H4 (cell line): ENCODE measurements at regions not wholly inside any gene's neighbourhood (a gene's known extent, or its start where the extent isn't known, plus 50 kb on each side); places are given as distances from the start of the nearest gene placed in this dataset.
"Not testable (repeated sequence)": the region's sequence is repeated elsewhere in the genome, so short reads cannot be mapped to it uniquely, and the experiment has no call there.

Source experiments
- DNase-seq: peaks from one replicate; pipeline ENCODE4 v3.0.0-alpha.2; 2015; ENCODE audit warnings: low spot score

DNA sequence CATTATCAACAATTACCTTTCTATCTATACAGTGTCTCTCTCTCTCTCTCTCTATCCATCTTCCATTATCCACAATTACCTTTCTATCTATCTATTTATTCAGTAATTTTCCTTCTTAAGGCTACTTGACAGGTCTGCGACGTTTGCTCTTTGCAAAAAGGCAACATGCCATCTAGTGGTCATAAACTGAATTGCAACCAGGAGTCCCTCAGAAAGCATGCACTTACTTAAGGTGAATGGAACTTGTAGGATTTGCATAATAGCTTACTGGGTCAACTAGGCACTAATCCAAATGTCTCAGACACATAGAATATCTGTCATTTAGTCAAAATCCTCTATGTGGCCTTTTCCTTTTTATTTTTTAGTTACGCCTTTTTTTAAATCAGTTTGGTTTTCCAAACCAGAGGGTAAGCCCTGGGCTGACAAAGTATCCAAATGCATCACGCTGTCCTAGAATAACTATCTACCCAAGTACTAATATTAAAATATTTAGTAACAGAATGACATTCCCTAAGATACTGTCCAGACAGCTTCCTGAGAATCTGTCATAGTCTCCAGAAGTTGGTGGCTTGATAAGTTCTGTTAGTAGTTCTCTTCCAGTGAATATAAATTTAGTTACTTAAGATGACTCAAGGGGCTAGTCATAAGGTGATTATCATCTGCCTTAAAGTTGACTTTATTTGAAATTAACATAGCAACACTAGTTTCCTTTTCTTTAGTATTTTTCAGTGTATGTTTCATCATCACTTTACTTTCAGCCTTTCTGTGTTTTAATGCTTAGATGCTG lies 208.3 kb downstream of the PPP1R3A start:
- peak; percentile 82 for DNase-seq

DNA sequence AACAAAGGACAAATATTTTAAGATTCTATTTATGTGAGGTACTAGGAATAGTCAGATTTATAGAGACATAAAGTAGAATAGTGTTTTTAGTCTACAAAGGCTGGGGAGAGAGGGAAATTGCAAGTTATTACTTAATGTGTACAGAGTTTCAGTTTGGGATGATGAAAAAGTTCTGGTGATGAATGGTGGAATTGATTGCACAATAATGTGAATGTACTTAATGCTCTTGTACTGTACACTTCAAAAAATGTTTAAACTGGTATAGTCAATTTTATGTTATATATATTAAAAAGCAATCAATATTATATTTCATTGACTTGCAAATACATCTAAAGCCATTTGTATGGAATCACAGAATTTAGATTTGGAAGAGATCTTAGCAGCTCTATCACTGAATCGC lies 213.4 kb downstream of the PPP1R3A start:
- no peak for DNase-seq

DNA sequence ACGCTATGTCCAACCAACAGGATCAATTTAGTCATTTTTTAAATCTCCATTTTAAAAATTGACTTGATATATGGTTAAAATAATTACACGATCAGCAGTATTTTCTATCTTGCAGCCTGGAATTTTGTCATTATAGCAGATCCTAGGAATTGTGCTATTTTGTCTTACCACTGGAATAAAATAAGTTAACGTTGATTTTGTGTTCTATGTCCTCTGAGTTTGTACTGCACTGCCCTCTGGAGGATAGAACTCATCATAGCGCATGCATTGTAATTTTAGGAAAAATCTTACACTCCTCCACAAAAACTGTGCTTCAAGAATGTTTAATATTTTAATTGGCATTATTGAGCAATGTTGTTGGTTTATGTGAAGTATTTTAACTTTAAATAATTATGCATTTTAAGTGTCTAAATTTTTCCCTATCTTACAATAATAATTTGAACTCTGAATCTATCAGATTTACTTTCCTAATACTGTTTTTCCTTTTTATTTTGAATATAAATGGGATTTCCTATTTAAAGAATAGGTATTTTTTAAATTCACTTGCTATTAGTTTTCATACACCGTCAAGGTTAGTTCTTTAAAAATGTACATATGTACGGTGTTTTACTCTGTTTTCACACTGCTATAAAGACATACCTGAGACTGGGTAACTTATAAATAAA lies 220.1 kb downstream of the PPP1R3A start:
- DNase-seq = peak; percentile 40

DNA sequence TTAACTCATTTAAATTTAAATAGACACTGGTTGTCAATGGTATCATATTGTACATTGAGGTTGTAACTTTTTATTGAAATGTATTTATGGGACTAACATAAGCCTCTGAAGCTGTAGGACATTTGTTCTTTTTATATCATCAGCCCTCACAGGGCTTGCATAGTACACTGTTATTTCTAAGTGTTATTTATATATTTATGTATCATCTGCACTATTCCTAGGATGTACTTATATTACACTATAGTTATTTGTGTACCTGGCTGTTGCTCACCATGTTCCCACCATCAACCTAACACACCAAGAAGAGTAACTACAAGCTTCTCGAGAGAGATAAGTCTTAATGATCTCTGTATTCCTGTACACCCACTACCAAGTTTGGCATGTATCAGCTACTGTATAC lies 224.7 kb downstream of the PPP1R3A start:
- DNase-seq = no peak

DNA sequence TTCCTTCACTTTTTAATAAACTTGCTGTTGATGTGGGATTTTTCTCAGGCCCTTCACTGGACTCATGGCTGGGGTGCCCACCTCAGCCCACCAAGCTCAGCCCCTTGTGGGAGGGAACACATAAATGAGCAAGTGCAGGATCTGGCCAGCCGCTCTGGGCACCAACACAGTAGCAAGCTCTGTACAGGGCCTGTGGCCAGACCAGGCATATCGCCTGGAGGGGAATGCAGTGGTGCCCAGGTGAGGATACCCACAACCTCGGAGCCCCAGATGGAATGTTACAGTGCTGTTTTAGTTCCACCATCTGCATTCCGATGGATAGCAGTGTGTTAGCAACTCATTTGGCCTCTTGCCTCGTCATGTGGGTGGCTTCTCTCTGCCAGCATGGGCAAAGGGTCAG lies 234.6 kb downstream of the PPP1R3A start:
- DNase-seq = no peak

DNA sequence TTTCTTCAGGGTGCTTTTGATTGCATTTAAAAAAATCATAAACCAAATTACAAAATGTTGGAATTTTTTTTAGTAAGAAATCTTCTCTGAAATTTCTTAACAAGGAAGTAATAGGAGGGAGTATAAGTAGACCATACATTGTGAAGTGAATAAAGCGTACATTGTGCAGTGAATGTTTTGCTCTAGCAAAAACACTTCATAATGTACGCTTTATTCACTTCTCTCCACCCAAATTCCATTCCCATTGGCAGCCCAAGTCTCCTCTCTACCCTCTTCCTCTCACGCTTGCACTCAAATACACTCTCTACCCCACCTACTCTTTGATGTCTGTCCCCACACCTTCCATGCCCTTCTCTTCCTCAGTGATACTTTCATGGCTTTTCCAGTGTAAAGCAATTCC lies 241.0 kb downstream of the PPP1R3A start:
- no peak for DNase-seq

DNA sequence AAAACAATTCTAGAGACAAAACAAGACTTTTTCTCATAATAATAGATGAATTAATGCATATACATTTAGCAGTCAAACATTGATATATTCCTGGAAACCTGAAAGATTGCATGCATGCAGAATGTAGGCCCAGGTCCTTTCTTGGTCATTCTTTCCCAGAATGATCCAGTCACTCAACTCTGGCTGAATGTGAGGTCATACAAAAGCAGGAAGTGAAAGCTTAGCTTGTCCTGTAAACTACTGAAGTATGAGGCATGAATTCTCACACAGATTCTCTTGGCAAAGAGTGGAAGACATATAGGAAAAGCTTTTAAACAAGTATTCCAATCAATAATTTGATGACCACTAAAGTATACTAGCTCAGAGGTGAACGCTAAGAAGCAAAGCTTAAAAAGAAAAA lies 253.9 kb downstream of the PPP1R3A start:
- peak; percentile 29 for DNase-seq

DNA sequence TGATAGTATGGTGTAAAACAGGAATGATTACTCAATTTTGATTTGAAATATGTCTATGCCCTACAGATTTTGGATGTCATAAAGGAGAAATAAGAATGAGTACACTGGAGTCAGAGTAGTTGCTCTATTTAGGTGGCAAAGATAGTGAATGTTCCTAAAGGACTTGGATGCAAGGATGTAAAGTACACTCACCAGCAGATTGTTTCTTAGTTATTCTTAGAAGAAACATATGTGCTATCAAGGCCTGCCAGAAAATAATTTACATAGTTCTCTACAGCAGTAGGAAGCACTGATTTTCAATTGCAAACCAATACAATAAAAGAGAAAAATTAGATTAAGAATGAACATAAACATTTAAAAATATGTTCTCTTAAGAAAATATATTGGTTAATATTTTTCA lies 259.4 kb downstream of the PPP1R3A start:
- no peak for DNase-seq

DNA sequence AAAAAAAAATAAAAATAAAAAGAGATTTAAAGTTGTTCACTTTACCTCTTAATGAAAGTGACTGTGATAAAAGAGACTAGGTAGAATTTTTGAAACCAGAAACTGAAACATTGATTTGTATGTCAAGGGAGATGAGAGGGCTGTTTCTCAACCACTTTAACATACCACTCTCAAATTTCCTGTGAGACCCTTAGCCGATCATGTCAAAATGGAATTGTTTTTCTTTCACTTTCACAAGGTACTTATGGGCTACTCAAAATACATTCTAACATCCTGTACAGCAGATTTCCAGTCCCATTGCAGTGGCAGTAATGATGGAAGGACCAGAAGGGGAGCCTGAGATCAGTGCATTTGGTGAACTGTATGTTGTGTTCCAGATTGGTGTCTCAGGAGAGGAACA lies 261.2 kb downstream of the PPP1R3A start:
- DNase-seq = no peak

DNA sequence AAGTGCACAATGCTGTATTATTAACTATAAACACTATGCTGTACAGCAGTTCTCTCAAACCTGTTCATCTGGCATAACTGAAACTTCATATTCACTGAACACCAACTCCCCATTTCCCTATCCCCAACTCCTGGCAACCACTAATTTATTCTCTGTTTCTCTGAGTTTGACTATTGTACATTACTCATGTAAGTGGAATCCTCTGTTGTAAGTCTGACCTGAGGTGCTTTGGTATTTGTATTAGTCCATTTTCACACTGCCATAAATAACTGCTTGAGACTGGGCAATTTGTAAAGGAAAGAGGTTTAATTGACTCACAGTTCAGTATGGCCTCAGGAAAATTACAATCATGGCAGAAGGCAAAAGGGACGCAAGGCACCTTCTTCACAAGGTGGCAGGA lies 266.3 kb downstream of the PPP1R3A start:
- no peak for DNase-seq

DNA sequence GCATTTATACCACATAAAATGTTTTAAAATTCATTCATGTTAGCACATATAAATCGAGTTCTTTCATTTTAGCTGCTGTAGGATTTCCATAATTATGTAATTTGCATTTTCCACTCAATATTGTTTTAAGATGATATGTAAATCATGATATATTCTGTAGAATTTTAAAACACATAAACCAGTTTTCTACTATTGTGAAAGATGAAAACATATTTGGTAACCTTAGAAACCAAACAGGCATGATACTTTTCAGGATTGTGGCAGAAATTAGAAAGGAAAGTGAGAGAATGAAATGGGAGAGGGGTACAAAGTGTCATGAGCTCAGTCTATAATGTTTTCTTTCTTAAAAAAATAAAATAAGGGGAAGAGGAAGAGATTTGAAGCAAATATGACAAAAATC lies 269.3 kb downstream of the PPP1R3A start:
- DNase-seq = no peak

DNA sequence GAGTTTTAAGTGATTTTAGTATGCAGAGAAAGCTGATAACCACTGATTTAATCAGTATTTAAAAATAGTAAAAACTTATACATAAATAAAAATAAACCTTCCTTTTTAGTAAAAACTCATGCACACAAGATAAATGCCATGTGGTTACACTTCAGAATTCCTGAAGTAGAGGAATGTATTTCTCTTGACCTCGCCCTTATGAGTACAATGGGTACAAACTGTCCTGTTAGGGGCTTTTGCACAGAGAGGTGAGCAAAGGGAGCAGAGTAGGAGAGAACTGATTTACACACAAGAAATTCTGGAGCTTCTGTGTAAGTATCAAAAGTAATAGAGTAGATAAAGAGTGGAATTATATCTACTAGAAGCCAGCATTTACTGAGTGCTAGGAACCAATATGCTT lies 279.6 kb downstream of the PPP1R3A start:
- DNase-seq = no peak

DNA sequence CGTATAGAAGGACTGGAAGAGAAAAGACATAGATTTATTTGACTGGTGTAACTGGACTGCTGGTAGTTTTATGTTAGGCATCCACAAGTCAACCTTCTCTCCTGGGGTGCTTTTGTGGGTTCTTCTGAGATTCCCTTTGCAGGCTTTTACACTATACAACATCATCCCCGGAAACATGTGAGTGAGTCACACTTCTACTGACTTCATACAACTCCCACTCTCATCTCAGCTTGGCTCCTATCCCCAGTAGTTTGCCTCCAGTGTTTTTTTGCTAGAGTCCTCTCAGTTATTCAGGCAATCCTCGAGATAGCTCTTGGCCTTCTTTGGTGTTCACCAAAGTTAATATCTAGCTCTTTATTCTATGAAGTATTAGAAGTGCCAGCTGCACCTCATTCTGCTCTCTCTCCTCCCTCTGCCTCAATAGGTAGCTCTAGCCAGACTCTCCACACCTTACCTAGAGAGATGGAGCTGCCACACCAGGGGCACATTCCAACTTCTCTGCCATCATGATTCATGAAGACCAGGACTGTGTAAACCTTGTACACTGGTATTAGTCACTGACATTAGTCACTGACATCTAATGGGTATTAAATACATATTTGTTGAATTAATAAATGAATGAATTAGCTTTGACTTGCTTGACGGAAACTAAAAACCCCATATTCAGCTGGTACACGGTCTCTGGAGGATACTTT lies 281.9 kb downstream of the PPP1R3A start:
- peak; percentile 10 for DNase-seq

DNA sequence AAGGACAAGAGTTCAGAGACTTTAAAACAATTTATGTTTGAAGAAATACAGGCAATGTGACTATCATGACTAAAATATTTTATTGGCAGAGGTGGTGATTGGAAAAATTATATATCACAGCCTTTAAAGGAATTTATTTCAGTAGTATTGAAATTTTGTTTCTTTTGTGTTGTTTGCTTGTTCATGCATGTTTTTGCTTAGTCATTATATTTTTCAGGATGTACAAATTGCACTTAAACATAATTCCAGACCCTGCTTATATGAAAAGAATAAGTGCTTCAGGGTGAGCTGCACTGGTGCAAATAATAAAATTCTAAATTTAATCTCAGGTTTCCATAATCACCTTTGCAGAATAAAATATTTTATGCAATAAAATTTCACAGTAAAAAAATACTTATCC lies 283.3 kb downstream of the PPP1R3A start:
- no peak for DNase-seq

DNA sequence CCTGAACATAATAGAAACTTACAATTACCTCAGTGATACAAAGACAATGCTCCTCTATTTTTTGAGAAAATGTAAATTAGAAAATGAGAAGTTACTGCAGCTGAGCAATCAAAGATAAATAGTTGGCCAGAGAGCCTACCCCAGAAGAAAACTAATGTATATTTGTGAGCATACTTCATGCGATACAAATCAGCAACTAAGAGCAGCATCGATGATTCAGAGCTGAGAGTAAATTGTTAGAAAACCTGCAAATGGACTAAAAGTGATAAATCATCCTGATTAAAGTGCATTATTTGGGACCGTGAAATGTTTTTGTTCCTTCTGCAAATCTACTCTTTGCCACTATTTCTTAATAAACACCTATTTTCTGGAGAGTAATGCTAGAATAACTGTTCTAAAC lies 285.7 kb downstream of the PPP1R3A start:
- DNase-seq = no peak

DNA sequence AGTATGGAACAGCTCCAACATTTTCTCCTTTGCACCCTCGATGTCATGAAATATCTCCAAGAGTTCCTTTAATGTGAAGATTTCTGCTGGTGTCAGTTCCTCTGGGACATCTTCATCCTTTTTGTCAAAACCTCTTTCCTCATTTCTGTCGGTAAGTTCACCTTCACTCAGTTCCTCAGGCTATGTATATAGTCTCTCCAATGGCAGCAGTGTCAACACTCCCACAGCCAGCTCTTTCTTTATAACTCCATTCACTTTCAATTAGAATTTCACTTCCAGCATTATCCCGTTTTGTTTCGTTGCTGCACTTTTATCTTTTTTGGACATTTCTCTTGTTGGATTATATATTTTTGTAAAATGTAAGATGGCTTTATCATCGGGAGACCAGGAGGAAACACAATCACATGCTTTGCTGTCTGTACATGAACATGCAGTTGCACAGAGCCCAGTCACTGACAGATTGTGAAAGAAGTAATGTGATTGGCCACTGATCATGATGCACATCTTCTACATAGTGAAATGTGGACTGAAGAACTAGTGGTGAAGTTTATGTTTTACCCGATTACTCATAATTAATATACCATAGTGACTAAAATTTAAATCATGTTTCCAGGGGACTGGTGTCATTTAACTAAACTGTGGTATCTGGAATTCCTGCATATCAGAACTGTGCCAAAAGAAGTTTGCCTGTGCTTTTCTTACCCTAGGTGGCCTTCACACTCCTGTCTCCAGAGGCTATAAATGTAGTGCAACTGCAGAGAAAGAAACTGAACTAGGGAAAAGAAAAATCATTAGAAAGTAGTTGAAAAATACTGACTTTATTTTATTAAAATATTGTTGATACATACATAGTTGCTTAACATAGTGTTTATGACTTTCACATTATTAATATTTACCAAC lies 289.6 kb downstream of the PPP1R3A start:
- DNase-seq = peak; percentile 51

DNA sequence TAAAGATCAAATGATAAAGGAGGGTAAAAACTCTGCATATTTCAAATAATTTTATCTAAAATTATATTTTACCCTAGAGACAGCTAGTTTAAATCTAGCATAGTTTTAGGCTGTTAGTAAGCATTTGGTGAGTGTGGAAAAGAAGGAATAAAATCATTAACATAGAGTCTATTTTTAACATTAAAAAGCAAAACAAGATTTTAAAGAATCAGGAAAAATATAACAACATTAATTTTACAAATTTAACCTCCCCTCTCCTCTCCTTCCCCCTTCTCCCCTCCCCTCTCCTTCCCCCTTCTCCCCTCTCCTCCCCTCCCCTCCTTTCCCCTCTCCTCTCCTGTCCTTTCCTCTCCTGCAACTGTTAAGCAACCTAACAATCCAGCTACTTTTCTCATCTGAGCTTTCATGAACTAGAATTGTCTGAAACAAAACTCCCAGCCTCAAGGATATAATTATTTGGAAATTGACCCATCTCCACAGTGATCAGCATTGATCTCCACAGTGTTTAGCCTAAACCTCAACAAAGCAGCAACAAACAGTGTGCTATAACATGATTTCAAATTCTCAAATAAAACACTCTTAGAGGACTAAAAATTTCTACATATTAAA lies 293.2 kb downstream of the PPP1R3A start:
- DNase-seq = no peak

DNA sequence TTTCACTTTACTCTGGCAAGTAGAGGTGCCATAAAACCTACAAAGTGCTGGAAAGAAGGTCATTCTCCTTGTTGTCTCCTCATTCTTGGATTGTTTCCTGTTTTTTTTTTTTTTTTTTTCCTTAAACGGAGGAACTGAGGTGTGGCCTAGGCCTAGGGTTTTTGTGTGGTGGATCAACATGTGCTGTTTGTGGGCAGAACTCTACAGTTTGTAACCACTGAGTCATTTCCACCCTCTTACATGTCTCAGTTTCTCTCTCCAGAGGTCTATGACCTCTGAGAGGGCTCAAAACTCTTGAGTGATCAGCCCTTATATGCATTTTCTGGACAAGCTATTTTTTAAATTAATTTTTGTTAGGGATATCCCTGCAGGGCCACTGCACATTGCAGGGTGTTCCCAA lies 296.0 kb downstream of the PPP1R3A start:
- DNase-seq = no peak

DNA sequence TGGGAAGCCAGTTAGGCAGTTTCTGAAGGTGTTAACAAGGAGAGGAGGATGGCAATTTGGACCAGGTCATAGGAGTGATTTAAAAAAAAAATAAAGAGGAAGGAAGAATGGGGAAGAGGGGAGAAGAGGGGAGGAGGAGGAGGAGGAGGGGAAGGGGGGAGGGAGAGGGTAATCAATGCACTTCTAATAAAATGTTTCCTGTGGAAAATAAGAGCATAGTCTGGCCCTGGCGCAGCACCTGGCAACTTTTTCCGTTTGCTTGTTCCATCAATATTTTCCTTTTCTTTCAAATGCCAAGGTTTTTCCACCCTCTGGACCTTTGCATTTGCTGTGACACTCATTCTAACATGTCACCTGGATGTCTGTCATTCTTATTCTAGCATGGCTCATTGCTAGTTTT lies 308.2 kb downstream of the PPP1R3A start:
- no peak for DNase-seq

DNA sequence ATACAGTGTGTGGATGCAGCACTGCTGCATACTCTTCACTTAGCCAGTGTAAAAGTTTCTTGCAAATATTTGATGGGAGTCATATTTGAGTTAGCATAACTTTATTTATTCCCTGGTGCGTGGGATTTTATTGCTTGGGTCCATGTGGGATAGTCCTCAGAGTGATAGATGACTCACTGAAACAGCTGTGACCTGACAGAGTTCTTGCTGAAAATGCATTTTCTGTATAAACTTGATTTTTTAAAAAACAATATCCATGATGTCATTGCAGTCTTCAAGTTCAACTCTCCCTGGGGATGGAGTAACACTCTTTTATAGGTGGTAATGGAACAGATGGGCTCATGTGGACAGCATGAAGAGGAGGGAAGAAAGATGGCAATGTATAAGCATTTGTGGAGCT lies 310.0 kb downstream of the PPP1R3A start:
- DNase-seq = no peak

DNA sequence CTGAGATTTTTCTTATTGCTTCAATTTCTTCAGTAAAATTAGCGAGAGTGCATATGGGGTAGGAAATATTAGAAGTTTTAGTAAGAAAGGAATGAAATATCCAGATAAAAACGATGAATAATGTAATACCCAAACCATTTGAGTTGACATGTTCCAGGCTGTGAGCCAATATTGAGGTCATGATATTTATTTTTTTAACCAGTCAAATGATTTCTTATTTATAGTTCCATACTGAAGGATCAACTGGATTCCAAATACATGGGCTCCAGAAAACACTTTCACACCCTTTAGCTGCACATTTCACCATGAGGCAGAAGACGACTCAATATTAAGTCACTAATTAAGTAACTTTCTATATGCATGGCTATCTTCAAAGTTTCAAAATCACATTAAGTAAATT lies 312.5 kb downstream of the PPP1R3A start:
- DNase-seq = no peak

DNA sequence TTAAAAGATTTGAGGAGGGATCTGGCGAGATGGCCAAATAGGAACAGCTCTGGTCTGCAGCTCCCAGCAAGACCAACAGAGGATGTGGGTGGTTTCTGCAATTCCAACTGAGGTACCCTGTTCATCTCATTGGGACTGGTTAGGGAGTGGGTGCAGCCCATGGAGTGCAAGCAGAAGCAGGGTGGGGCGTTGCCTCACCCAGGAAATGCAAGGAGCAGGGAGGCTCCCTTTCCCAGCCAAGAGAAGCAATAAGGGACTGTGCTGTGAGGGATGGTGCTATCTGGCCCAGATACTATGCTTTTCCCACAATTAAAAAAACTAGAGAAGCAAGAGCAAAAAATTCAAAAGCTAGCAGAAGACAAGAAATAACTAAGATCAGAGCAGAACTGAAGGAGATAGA lies 318.4 kb downstream of the PPP1R3A start:
- DNase-seq = not testable (repeated sequence)
